ENCODE measurements at regions not wholly inside any gene's neighbourhood (a gene's known extent, or its start where the extent isn't known, plus 50 kb on each side); places are given as distances from the start of the nearest gene placed in this dataset.

DNA sequence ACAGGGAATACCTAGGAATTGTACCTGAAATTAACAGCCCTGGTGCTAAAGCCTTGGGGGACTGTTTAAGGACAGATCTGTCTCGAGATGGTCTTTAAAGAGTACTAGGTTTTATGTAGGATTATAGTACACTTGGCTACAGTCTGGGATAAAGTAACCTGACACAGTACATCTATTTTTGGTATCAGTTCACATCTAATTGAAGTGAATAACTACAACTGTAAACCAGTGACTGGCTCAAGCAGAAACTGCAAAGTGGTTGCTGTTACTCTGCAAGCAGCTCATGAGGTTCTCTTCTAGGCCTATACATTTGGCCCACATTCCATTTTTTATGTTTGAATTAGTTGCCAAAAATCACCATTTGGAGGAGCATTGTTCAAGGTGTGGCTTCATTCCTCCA is 320.8 kb upstream of the USP25 start:
- TF ChIP-seq, protein P1, sequence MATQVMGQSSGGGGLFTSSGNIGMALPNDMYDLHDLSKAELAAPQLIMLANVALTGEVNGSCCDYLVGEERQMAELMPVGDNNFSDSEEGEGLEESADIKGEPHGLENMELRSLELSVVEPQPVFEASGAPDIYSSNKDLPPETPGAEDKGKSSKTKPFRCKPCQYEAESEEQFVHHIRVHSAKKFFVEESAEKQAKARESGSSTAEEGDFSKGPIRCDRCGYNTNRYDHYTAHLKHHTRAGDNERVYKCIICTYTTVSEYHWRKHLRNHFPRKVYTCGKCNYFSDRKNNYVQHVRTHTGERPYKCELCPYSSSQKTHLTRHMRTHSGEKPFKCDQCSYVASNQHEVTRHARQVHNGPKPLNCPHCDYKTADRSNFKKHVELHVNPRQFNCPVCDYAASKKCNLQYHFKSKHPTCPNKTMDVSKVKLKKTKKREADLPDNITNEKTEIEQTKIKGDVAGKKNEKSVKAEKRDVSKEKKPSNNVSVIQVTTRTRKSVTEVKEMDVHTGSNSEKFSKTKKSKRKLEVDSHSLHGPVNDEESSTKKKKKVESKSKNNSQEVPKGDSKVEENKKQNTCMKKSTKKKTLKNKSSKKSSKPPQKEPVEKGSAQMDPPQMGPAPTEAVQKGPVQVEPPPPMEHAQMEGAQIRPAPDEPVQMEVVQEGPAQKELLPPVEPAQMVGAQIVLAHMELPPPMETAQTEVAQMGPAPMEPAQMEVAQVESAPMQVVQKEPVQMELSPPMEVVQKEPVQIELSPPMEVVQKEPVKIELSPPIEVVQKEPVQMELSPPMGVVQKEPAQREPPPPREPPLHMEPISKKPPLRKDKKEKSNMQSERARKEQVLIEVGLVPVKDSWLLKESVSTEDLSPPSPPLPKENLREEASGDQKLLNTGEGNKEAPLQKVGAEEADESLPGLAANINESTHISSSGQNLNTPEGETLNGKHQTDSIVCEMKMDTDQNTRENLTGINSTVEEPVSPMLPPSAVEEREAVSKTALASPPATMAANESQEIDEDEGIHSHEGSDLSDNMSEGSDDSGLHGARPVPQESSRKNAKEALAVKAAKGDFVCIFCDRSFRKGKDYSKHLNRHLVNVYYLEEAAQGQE (IDR thresholded peaks at IDR 0.05; ENCODE audit: insufficient read depth in 1 of 2, low read depth in 2 of 2, low read length in 1 of 2): no peak
- TF ChIP-seq, protein P2, sequence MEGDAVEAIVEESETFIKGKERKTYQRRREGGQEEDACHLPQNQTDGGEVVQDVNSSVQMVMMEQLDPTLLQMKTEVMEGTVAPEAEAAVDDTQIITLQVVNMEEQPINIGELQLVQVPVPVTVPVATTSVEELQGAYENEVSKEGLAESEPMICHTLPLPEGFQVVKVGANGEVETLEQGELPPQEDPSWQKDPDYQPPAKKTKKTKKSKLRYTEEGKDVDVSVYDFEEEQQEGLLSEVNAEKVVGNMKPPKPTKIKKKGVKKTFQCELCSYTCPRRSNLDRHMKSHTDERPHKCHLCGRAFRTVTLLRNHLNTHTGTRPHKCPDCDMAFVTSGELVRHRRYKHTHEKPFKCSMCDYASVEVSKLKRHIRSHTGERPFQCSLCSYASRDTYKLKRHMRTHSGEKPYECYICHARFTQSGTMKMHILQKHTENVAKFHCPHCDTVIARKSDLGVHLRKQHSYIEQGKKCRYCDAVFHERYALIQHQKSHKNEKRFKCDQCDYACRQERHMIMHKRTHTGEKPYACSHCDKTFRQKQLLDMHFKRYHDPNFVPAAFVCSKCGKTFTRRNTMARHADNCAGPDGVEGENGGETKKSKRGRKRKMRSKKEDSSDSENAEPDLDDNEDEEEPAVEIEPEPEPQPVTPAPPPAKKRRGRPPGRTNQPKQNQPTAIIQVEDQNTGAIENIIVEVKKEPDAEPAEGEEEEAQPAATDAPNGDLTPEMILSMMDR (IDR thresholded peaks at IDR 0.05): no peak
- no peak for TF ChIP-seq POLR2AphosphoS5 (IDR thresholded peaks at IDR 0.05; ENCODE audit: low read depth, low read length)

Measured in Panc1 (cell line).